IMR-90 (cell line): ENCODE measurements at regions not wholly inside any gene's neighbourhood (a gene's known extent, or its start where the extent isn't known, plus 50 kb on each side); places are given as distances from the start of the nearest gene placed in this dataset.

Experiments used
- ATAC-seq: fragments of 200-7000 bp; cut with Tn5 transposase; 2 replicates; pipeline ENCODE4 v1.9.1; 2020; ENCODE audit warnings: low read depth, mild to moderate bottlenecking, moderate library complexity
- BruUV-seq: library from RNA; stranded (reverse); fragments of 400-500 nt; replicated peaks from 2 replicates; lab custom pipeline; 2021; lab: Mats Ljungman, UMichigan
- CTCF ChIA-PET: fragments of 300-600 bp; formaldehyde crosslinking; extraction: SDS; loops from one replicate; lab custom pipeline; 2021; ENCODE audit warnings: antibody characterized with exemption; lab: Yijun Ruan, JAX
- POLR2A ChIA-PET: fragments of 300-600 bp; sonication (Branson Sonifier 250); formaldehyde crosslinking; loops from one replicate; lab custom pipeline; 2022; ENCODE audit warnings: antibody characterized with exemption; ENCODE audit not compliant: unreplicated experiment; lab: Charles Lee
- DNase-seq: peaks from one replicate; pipeline ENCODE4 v3.0.0; 2013
- H2AFZ ChIP-seq: replicated peaks from 2 replicates; pipeline ENCODE3; 2013; ENCODE audit warnings: low read length, mild to moderate bottlenecking; ENCODE audit not compliant: poor library complexity
- H2AK5ac ChIP-seq: 2 replicates; pipeline ENCODE4 v1.6.1; 2013; ENCODE audit warnings: low read depth, low read length, inconsistent platforms
- H2AK9ac ChIP-seq: replicated peaks from 2 replicates; pipeline ENCODE3; 2013; ENCODE audit warnings: mild to moderate bottlenecking, low read depth, low read length, moderate library complexity; ENCODE audit not compliant: poor library complexity
- H2BK120ac ChIP-seq: 2 replicates; pipeline ENCODE4 v1.6.1; 2013; ENCODE audit warnings: low read depth, low read length, inconsistent platforms
- H2BK15ac ChIP-seq: 3 replicates; pipeline ENCODE4 v1.6.1; 2013; ENCODE audit warnings: low read depth, low read length, inconsistent platforms
- H2BK20ac ChIP-seq: 2 replicates; pipeline ENCODE4 v1.6.1; 2013; ENCODE audit warnings: low read depth, mild to moderate bottlenecking, inconsistent platforms, low read length, moderate library complexity
- H2BK5ac ChIP-seq: 2 replicates; pipeline ENCODE4 v1.6.1; 2013; ENCODE audit warnings: mild to moderate bottlenecking, low read depth, low read length, inconsistent platforms; ENCODE audit not compliant: poor library complexity, severe bottlenecking
- H3K14ac ChIP-seq: replicated peaks from 2 replicates; pipeline ENCODE4 v1.6.1; 2013; ENCODE audit warnings: low read depth, low read length, inconsistent platforms
- H3K18ac ChIP-seq: 2 replicates; pipeline ENCODE4 v1.6.1; 2013; ENCODE audit warnings: low read depth, low read length, control low read depth
- H3K23ac ChIP-seq: 2 replicates; pipeline ENCODE4 v1.6.1; 2013; ENCODE audit warnings: low read depth, low read length, inconsistent platforms
- H3K27ac ChIP-seq: 2 replicates; pipeline ENCODE4 v1.5.1; 2013; ENCODE audit warnings: mild to moderate bottlenecking, control low read depth, low read length; ENCODE audit not compliant: insufficient read depth
- H3K27me3 ChIP-seq: 2 replicates; pipeline ENCODE4 v1.6.1; 2013; ENCODE audit warnings: low read length; ENCODE audit not compliant: control insufficient read depth, insufficient read depth
- H3K36me3 ChIP-seq: 2 replicates; pipeline ENCODE4 v1.6.1; 2013; ENCODE audit warnings: low read length, mixed read lengths; ENCODE audit not compliant: control insufficient read depth, insufficient read depth
- H3K4ac ChIP-seq: 2 replicates; pipeline ENCODE4 v1.6.1; 2013; ENCODE audit warnings: low read depth, low read length, inconsistent platforms
- H3K4me1 ChIP-seq: 2 replicates; pipeline ENCODE4 v1.6.1; 2013; ENCODE audit warnings: low read length, mixed read lengths; ENCODE audit not compliant: control insufficient read depth, insufficient read depth
- H3K4me2 ChIP-seq: 2 replicates; pipeline ENCODE4 v1.6.1; 2013; ENCODE audit warnings: low read depth, mild to moderate bottlenecking, control low read depth, low read length, moderate library complexity
- H3K4me3 ChIP-seq: 2 replicates; pipeline ENCODE4 v1.5.1; 2013; ENCODE audit warnings: low read depth, mild to moderate bottlenecking, control low read depth, low read length, moderate library complexity; ENCODE audit not compliant: insufficient read depth
- H3K56ac ChIP-seq: 2 replicates; pipeline ENCODE4 v1.6.1; 2013; ENCODE audit warnings: low read length, inconsistent platforms; ENCODE audit not compliant: insufficient read depth; ENCODE audit errors: extremely low read depth
- H3K79me1 ChIP-seq, 2 experiments: 2 replicates each; pipeline ENCODE4 v1.6.1; 2013; ENCODE audit warnings: low read length in 2 of 2, inconsistent platforms in 1 of 2, low read depth in 1 of 2
- H3K9ac ChIP-seq: 2 replicates; pipeline ENCODE4 v1.6.1; 2013; ENCODE audit warnings: low read depth, low read length, control low read depth
- H3K9me1 ChIP-seq: 2 replicates; pipeline ENCODE4 v1.6.1; 2013; ENCODE audit warnings: low read length, inconsistent platforms; ENCODE audit not compliant: insufficient read depth
- H3K9me3 ChIP-seq: 2 replicates; pipeline ENCODE4 v1.6.1; 2013; ENCODE audit warnings: low read length; ENCODE audit not compliant: control insufficient read depth, insufficient read depth
- H4K20me1 ChIP-seq: 2 replicates; pipeline ENCODE4 v1.6.1; 2013; ENCODE audit warnings: low read length, inconsistent platforms; ENCODE audit not compliant: insufficient read depth
- H4K5ac ChIP-seq: 2 replicates; pipeline ENCODE4 v1.6.1; 2013; ENCODE audit warnings: mild to moderate bottlenecking, low read depth, low read length, control low read depth
- H4K8ac ChIP-seq, 2 experiments: 2 replicates each; pipeline ENCODE4 v1.6.1; 2013; ENCODE audit warnings: low read depth in 2 of 2, low read length in 2 of 2, control low read depth in 1 of 2, inconsistent platforms in 1 of 2
- H4K91ac ChIP-seq: 2 replicates; pipeline ENCODE4 v1.6.1; 2013; ENCODE audit warnings: low read depth, low read length, inconsistent platforms; ENCODE audit not compliant: insufficient read depth
- BHLHE40 ChIP-seq: fragments of 150-350 bp; IDR thresholded peaks from 2 replicates; pipeline ENCODE4 v1.6.1; 2016; ENCODE audit warnings: mild to moderate bottlenecking, low read depth, low read length
- CEBPB ChIP-seq: IDR thresholded peaks from 2 replicates; pipeline ENCODE4 v1.6.1; 2012; ENCODE audit warnings: low read depth, low read length, improper control_type of control experiment
- CHD1 ChIP-seq: IDR thresholded peaks from 2 replicates; pipeline ENCODE4 v1.6.1; 2012; ENCODE audit warnings: low read depth, low read length, improper control_type of control experiment
- CTCF ChIP-seq: conservative IDR thresholded peaks from 2 replicates; pipeline ENCODE4 v1.5.1; 2012; ENCODE audit warnings: mild to moderate bottlenecking, low read depth, low read length, improper control_type of control experiment
- ELK1 ChIP-seq: fragments of 150-350 bp; IDR thresholded peaks from 2 replicates; pipeline ENCODE4 v1.6.1; 2016; ENCODE audit warnings: low read depth, mild to moderate bottlenecking, low read length, moderate library complexity, borderline replicate concordance
- FOS ChIP-seq: fragments of 150-350 bp; IDR thresholded peaks from 2 replicates; pipeline ENCODE4 v1.6.1; 2016; ENCODE audit warnings: low read depth, low read length
- MAFK ChIP-seq: IDR thresholded peaks from 2 replicates; pipeline ENCODE4 v1.6.1; 2012; ENCODE audit warnings: low read depth, low read length, improper control_type of control experiment
- MAZ ChIP-seq: IDR thresholded peaks from 2 replicates; pipeline ENCODE4 v1.6.1; 2012; ENCODE audit warnings: low read depth, mild to moderate bottlenecking, low read length, improper control_type of control experiment, moderate library complexity, borderline replicate concordance
- MXI1 ChIP-seq: IDR thresholded peaks from 2 replicates; pipeline ENCODE4 v1.6.1; 2012; ENCODE audit warnings: low read depth, mild to moderate bottlenecking, low read length, moderate library complexity, borderline replicate concordance
- NFE2L2 ChIP-seq: fragments of 150-350 bp; IDR thresholded peaks from 2 replicates; pipeline ENCODE4 v1.6.1; 2016; ENCODE audit warnings: low read depth, mild to moderate bottlenecking, low read length
- POLR2A ChIP-seq: IDR thresholded peaks from 2 replicates; pipeline ENCODE4 v1.6.1; 2012; ENCODE audit warnings: mild to moderate bottlenecking, low read depth, low read length
- RAD21 ChIP-seq: IDR thresholded peaks from 2 replicates; pipeline ENCODE4 v1.6.1; 2012; ENCODE audit warnings: low read length, improper control_type of control experiment
- RCOR1 ChIP-seq: IDR thresholded peaks from 2 replicates; pipeline ENCODE4 v1.6.1; 2012; ENCODE audit warnings: mild to moderate bottlenecking, low read length, improper control_type of control experiment; ENCODE audit not compliant: insufficient replicate concordance
- RFX5 ChIP-seq: IDR thresholded peaks from 2 replicates; pipeline ENCODE4 v1.8.0; 2012; ENCODE audit warnings: low read depth, mild to moderate bottlenecking, low read length, moderate library complexity
- SMC3 ChIP-seq: fragments of 150-350 bp; IDR thresholded peaks from 2 replicates; pipeline ENCODE4 v1.6.1; 2016; ENCODE audit warnings: low read depth, mild to moderate bottlenecking, antibody characterized with exemption, low read length, moderate library complexity
- WGBS, 2 experiments: methylation state at CpG; one replicate each; pipeline versions ENCODE4 v1.1.5 to v1.1.7; 2013; ENCODE audit warnings: missing lambda C conversion rate in 2 of 2; ENCODE audit not compliant: insufficient read length in 1 of 2; ENCODE audit errors: extremely low coverage in 2 of 2; 5-methylcytosine and 5-hydroxymethylcytosine counted together
- dilution Hi-C: fragments of 300-500 bp; cut with HindIII; formaldehyde crosslinking; loops from one replicate; pipeline ENCODE4 v1.14.3; 2018; ENCODE audit warnings: low sequenced_read_pairs; ENCODE audit not compliant: unreplicated experiment
- in situ Hi-C: fragments of 300-500 bp; cut with MboI; formaldehyde crosslinking; loops from 3 replicates; pipeline ENCODE4 v1.14.3; 2019; ENCODE audit warnings: low sequenced_read_pairs, inconsistent platforms, mixed read lengths
- intact Hi-C: fragments of 100-400 bp; cut with micrococcal nuclease; formaldehyde crosslinking; loops from 2 replicates; pipeline ENCODE4 v1.10.0; 2022
- TF ChIP-seq, protein P1 (sequence below): fragments of 150-350 bp; IDR thresholded peaks from 2 replicates; pipeline ENCODE4 v1.6.1; 2017; ENCODE audit warnings: mild to moderate bottlenecking, antibody characterized with exemption, low read length, low read depth

GRCh38 chr5:52728686-52729085 is 59.0 kb upstream of the ITGA1 start:
- Histone ChIP-seq H2AK5ac (no peak overlapping the region), H3K4me1 (peaks cover 2% of the 10 kb centered on the region; the same call in 1 of the 2 replicates), H3K14ac (no peak overlapping the region), H4K5ac (no peak overlapping the region), H3K36me3 (no peaks in the 10 kb centered on the region), H3K4me2 (no peak overlapping the region), H2AFZ (no peak overlapping the region), H3K79me1 (no peaks in the 10 kb centered on the region), H3K9ac (no peak overlapping the region), H4K20me1 (no peaks in the 10 kb centered on the region), H3K9me3 (no peaks in the 10 kb centered on the region), H3K18ac (no peak overlapping the region), H2BK15ac (no peak overlapping the region), H2AK9ac (no peak overlapping the region), H2BK5ac (no peak overlapping the region), H3K27ac (no peak overlapping the region), H3K23ac (no peak overlapping the region), H3K4me3 (no peak overlapping the region), H4K8ac (no peak overlapping the region), H2BK20ac (no peak overlapping the region), H3K56ac (no peak overlapping the region), H4K91ac (no peak overlapping the region), H2BK120ac (no peak overlapping the region), H3K4ac (no peak overlapping the region), H3K9me1 (no peaks in the 10 kb centered on the region), H3K27me3 (no peaks in the 10 kb centered on the region)
- in situ Hi-C loops (no loop called here), dilution Hi-C loops (no loop called here), intact Hi-C loops (no loop called here)
- TF ChIP-seq, protein P1, sequence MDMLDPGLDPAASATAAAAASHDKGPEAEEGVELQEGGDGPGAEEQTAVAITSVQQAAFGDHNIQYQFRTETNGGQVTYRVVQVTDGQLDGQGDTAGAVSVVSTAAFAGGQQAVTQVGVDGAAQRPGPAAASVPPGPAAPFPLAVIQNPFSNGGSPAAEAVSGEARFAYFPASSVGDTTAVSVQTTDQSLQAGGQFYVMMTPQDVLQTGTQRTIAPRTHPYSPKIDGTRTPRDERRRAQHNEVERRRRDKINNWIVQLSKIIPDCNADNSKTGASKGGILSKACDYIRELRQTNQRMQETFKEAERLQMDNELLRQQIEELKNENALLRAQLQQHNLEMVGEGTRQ: no peak
- no peak for TF ChIP-seq BHLHE40
- no peak for TF ChIP-seq MAZ
- TF ChIP-seq ELK1: no peak
- no peak for TF ChIP-seq CTCF
- TF ChIP-seq MAFK: no peak
- no peak for TF ChIP-seq NFE2L2
- TF ChIP-seq FOS: no peak
- no peak for TF ChIP-seq SMC3
- no peak for TF ChIP-seq RCOR1
- no peak for TF ChIP-seq RFX5
- no peak for TF ChIP-seq MXI1
- no peak for TF ChIP-seq RAD21
- TF ChIP-seq CEBPB: no peak
- no peak for TF ChIP-seq POLR2A
- TF ChIP-seq CHD1: no peak
- ATAC-seq (no peak), DNase-seq (no peak)
- CTCF ChIA-PET: interaction anchor here (0.9 kb wide), 1 partner anchor 35 kb away, joined by 6 read pairs; no protein-coding TSS in a partner anchor
- POLR2A ChIA-PET: no interaction called here
- BruUV-seq: no TSS peak
- no CpG with 5 or more reads among the region's 5 CpGs for WGBS, 2 experiments
